ENCODE measurements at regions not wholly inside any gene's neighbourhood (a gene's known extent, or its start where the extent isn't known, plus 50 kb on each side); places are given as distances from the start of the nearest gene placed in this dataset.

DNA sequence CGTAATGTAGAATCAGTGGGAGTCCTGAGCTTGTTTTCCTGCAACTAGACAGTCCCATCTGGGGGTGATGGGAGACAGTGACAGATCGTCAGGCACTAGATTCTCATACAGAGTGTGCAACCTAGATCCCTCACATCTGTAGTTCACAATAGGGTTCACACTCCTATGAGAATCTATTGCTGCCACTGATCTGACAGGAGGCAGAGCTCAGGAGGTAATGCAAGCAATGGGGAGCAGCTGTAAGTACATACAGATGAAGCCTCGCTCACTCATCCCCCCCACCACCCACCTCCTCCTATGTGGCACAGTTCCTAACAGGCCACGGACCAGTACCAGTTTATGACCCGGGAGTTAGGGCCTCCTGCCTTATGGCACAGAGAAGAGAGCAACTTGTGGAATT, 116.2 kb upstream of the PIK3R1 start:
- Mint-ChIP-seq H3K9me3 (peaks cover 6% of the 10 kb centered on the region), H3K4me1 (ENCODE audit: low read depth) (no peaks in the 10 kb centered on the region)

GRCh38 chr5:68093455-68094159, 121.9 kb upstream of the PIK3R1 start:
- H3K27me3 Mint-ChIP-seq (ENCODE audit: low read depth): no peaks in the 10 kb centered on the region
- H3K9me3 Mint-ChIP-seq: peaks cover 4% of the 10 kb centered on the region
- no peak overlapping the region for H3K27ac Mint-ChIP-seq

More for the DNA sequence above, 116.2 kb upstream of the PIK3R1 start:
- Mint-ChIP-seq H3K4me3 (no peak overlapping the region), H3K36me3 (ENCODE audit: low read depth) (no peaks in the 10 kb centered on the region), H3K27ac (no peak overlapping the region), H3K27me3 (ENCODE audit: low read depth) (no peaks in the 10 kb centered on the region)
- DNase-seq (ENCODE audit: low spot score): no peak

DNA sequence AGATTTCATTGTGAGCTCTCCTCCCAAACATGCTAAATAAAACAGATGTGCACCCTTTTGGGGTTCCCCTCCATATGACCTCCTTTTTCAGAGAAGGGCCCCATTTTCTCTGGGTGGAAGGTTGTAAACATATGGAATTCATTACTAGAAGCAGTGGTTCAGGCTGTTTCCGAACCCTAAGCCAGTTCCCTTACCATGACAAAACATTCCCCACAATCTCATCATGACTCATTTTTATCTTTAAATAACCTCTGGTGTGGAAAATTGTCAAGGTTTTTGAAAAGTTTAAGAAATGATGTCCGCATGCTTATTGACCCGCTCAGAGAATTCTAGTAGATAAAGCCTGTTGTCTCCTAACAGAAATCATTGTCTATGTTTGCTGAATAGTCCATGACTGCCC, 127.3 kb upstream of the PIK3R1 start:
- no peak for DNase-seq (ENCODE audit: low spot score)
- no peaks in the 10 kb centered on the region for H3K4me1 Mint-ChIP-seq (ENCODE audit: low read depth)
- H3K4me3 Mint-ChIP-seq: no peak overlapping the region
- H3K36me3 Mint-ChIP-seq (ENCODE audit: low read depth): no peaks in the 10 kb centered on the region
- no peak overlapping the region for H3K27ac Mint-ChIP-seq
- H3K9me3 Mint-ChIP-seq: no peaks in the 10 kb centered on the region
- H3K27me3 Mint-ChIP-seq (ENCODE audit: low read depth): no peaks in the 10 kb centered on the region

More at GRCh38 chr5:68093455-68094159, 121.9 kb upstream of the PIK3R1 start:
- H3K36me3 Mint-ChIP-seq (ENCODE audit: low read depth): no peaks in the 10 kb centered on the region
- no peak for DNase-seq (ENCODE audit: low spot score)
- no peak overlapping the region for H3K4me3 Mint-ChIP-seq
- H3K4me1 Mint-ChIP-seq (ENCODE audit: low read depth): no peaks in the 10 kb centered on the region

- H3K9me3 Mint-ChIP-seq: no peaks in the 10 kb centered on the region
- no peaks in the 10 kb centered on the region for H3K4me1 Mint-ChIP-seq (ENCODE audit: low read depth)
- no peaks in the 10 kb centered on the region for H3K36me3 Mint-ChIP-seq (ENCODE audit: low read depth)
- no peaks in the 10 kb centered on the region for H3K27me3 Mint-ChIP-seq (ENCODE audit: low read depth)
- DNase-seq (ENCODE audit: low spot score): no peak
- no peak overlapping the region for H3K4me3 Mint-ChIP-seq
- no peak overlapping the region for H3K27ac Mint-ChIP-seq
Observed at GRCh38 chr5:68087866-68088265, 127.7 kb upstream of the PIK3R1 start.

DNA sequence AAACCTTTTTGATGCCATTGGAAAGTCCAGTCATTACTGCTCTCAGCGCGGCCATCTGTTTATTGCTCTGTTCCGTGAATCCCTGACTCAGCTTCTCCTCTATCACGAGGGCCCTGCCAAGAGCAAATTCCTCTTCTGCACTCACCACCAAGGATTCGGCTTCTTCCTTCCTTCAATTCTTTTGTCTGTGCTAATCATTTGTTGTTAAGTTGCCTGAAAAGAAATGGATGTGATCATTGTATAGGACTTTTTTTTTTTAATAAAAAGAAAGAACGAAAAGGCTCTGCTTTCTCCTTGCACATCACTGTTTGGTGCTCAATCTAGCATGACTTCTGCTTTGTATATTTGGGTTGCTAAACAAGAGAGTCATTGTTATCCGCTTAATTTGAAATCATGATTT, 128.7 kb upstream of the PIK3R1 start:
- no peaks in the 10 kb centered on the region for H3K27me3 Mint-ChIP-seq (ENCODE audit: low read depth)
- no peaks in the 10 kb centered on the region for H3K36me3 Mint-ChIP-seq (ENCODE audit: low read depth)
- no peaks in the 10 kb centered on the region for H3K9me3 Mint-ChIP-seq
- H3K4me3 Mint-ChIP-seq: no peak overlapping the region
- no peak for DNase-seq (ENCODE audit: low spot score)
- no peaks in the 10 kb centered on the region for H3K4me1 Mint-ChIP-seq (ENCODE audit: low read depth)
- H3K27ac Mint-ChIP-seq: no peak overlapping the region

DNA sequence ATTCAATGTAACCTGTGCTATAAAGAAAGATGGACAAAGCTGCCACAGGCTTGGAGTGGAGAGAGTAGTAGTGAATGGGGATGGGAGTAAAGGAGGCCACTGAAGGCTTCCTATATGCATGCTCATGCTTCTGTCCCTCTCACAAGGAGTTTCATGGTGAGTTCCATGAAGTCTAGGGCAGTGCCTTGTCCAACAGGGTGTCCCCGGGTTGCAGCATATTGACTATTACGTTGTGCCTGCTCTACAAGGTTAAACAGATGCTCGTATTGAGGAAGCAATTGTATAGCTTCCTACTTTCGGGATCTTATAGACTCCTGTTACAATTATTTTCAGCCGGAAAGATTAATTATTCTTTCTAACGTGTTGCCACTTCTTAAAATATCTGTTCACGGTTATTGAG, 129.1 kb upstream of the PIK3R1 start:
- no peaks in the 10 kb centered on the region for H3K4me1 Mint-ChIP-seq (ENCODE audit: low read depth)
- no peak overlapping the region for H3K27ac Mint-ChIP-seq
- no peaks in the 10 kb centered on the region for H3K9me3 Mint-ChIP-seq
- no peaks in the 10 kb centered on the region for H3K36me3 Mint-ChIP-seq (ENCODE audit: low read depth)
- H3K27me3 Mint-ChIP-seq (ENCODE audit: low read depth): no peaks in the 10 kb centered on the region
- no peak for DNase-seq (ENCODE audit: low spot score)
- H3K4me3 Mint-ChIP-seq: no peak overlapping the region

DNA sequence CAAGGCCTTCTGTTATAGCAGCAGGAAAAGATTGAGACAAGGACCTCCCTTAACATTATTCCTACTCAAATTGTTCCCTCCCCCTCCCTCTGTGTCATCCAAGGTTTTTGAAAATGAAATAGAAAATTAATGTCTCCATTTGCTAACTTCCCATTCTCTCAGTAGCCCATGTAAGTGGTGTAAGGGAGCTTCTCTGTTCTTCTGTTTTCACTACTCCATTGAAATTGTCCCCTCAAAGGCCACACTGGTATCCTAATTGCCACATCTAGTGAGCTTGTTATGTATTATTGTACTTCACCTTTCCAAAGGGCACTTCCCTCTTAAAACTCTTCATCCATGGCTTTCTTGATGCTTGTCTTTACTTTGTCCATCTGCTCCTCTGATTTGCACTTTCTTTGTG, 131.2 kb upstream of the PIK3R1 start:
- Mint-ChIP-seq H3K4me1 (ENCODE audit: low read depth) (no peaks in the 10 kb centered on the region), H3K4me3 (no peak overlapping the region), H3K27me3 (ENCODE audit: low read depth) (peaks cover 3% of the 10 kb centered on the region), H3K36me3 (ENCODE audit: low read depth) (no peaks in the 10 kb centered on the region), H3K27ac (no peak overlapping the region), H3K9me3 (no peaks in the 10 kb centered on the region)
- DNase-seq (ENCODE audit: low spot score): no peak

DNA sequence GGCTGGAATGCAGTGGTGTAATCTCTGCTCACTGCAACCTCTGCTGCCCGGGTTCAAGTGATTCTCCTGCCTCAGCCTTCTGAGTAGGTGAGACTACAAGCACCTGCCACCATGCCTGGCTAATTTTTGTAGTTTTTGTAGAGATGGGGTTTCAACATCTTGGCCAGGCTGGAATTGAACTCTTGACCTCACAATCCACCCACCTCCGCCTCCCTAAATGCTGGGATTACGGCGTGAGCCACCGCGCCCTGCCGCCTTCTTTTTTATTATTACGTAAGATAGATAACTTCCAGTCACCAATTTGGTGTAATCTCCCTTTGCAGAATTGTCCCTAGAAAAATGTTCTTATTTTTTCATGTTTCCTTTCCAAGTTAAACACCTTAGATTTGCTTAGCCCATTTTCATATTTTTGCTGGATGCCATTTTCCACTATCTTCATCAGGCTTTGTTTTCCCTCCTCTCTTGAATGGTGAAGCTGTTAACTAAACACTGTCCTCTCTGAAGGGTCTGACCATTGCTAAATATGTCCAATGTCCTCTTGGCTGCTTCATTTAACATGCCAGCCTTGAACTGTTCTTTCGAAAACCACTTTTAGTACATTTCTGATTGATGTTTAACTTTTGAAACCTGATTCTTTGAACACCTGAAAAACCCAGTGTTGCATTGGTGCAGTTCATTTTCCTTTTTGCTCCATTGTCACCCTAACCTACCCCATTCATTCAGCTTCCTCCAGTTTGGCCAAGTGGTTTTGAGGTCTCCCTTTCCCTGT, 135.1 kb upstream of the PIK3R1 start:
- Mint-ChIP-seq H3K27ac (no peak overlapping the region), H3K9me3 (no peaks in the 10 kb centered on the region), H3K4me3 (no peak overlapping the region), H3K36me3 (ENCODE audit: low read depth) (no peaks in the 10 kb centered on the region), H3K27me3 (ENCODE audit: low read depth) (peaks cover 3% of the 10 kb centered on the region), H3K4me1 (ENCODE audit: low read depth) (no peaks in the 10 kb centered on the region)
- DNase-seq (ENCODE audit: low spot score): no peak

GRCh38 chr5:68077349-68077894, 138.1 kb upstream of the PIK3R1 start:
- peaks cover 3% of the 10 kb centered on the region for H3K27me3 Mint-ChIP-seq (ENCODE audit: low read depth)
- H3K36me3 Mint-ChIP-seq (ENCODE audit: low read depth): no peaks in the 10 kb centered on the region
- H3K4me1 Mint-ChIP-seq (ENCODE audit: low read depth): no peaks in the 10 kb centered on the region
- DNase-seq (ENCODE audit: low spot score): no peak
- H3K4me3 Mint-ChIP-seq: no peak overlapping the region
- no peak overlapping the region for H3K27ac Mint-ChIP-seq
- H3K9me3 Mint-ChIP-seq: no peaks in the 10 kb centered on the region

- H3K4me3 Mint-ChIP-seq: no peak overlapping the region
- H3K36me3 Mint-ChIP-seq (ENCODE audit: low read depth): no peaks in the 10 kb centered on the region
- H3K27me3 Mint-ChIP-seq (ENCODE audit: low read depth): peaks cover under 1% of the 10 kb centered on the region
- no peak for DNase-seq (ENCODE audit: low spot score)
- no peak overlapping the region for H3K27ac Mint-ChIP-seq
- no peaks in the 10 kb centered on the region for H3K4me1 Mint-ChIP-seq (ENCODE audit: low read depth)
- no peaks in the 10 kb centered on the region for H3K9me3 Mint-ChIP-seq
Observed at GRCh38 chr5:68074633-68075032, 140.9 kb upstream of the PIK3R1 start.

DNA sequence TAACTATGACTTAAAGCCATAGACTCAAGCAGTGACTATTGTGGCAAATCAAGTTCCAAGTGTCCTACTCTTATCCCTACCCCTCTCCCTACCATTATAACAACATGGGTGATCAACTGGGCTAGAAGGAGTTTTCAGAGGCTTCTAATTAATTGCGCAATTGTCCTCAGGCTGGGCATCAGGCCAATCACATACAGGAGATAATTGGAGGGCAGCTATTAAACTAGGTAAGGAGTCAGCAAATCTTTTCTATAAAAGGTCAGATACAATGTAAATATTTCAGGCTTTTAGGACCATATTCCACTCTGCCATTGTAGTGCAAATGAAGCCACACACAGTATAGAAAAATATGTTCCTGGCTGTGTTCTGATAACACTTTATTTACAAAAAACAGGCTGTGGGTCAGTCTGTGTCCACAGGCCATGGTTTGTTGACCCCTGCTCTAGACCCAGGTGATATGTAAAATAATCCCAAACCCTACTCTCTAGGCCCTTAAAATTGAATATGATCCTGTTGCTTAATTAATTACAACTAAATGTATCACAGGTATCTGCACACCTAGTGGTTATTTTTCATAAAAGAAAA, 141.4 kb upstream of the PIK3R1 start:
- H3K9me3 Mint-ChIP-seq: no peaks in the 10 kb centered on the region
- H3K4me3 Mint-ChIP-seq: no peak overlapping the region
- no peaks in the 10 kb centered on the region for H3K27me3 Mint-ChIP-seq (ENCODE audit: low read depth)
- DNase-seq (ENCODE audit: low spot score): no peak
- no peaks in the 10 kb centered on the region for H3K4me1 Mint-ChIP-seq (ENCODE audit: low read depth)
- H3K27ac Mint-ChIP-seq: no peak overlapping the region
- no peaks in the 10 kb centered on the region for H3K36me3 Mint-ChIP-seq (ENCODE audit: low read depth)

GRCh38 chr5:68071736-68072135, 143.8 kb upstream of the PIK3R1 start:
- H3K4me1 Mint-ChIP-seq (ENCODE audit: low read depth): no peaks in the 10 kb centered on the region

DNA sequence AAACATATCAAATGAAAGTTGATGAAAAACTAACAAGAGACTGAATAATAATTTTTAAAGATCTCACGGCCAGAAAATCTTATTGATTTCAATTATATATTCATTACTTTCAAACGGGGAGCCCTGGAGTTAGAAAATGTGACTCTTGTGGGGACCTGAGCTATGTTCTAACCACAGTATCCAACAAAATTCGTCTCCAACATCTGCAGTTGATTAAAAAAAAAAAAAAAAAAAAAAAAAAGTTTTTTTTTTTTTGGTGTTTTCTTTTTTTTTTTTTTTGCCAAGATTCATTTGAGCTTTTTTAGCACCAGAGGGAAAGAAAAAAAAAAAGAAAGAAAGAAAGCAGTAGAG, 144.3 kb upstream of the PIK3R1 start:
- Mint-ChIP-seq H3K27me3 (ENCODE audit: low read depth) (no peaks in the 10 kb centered on the region), H3K9me3 (peaks cover under 1% of the 10 kb centered on the region)

More at GRCh38 chr5:68071736-68072135, 143.8 kb upstream of the PIK3R1 start:
- no peaks in the 10 kb centered on the region for H3K27me3 Mint-ChIP-seq (ENCODE audit: low read depth)
- H3K9me3 Mint-ChIP-seq: no peaks in the 10 kb centered on the region
- no peak overlapping the region for H3K4me3 Mint-ChIP-seq
- no peak overlapping the region for H3K27ac Mint-ChIP-seq
- no peak for DNase-seq (ENCODE audit: low spot score)
- no peaks in the 10 kb centered on the region for H3K36me3 Mint-ChIP-seq (ENCODE audit: low read depth)

DNA sequence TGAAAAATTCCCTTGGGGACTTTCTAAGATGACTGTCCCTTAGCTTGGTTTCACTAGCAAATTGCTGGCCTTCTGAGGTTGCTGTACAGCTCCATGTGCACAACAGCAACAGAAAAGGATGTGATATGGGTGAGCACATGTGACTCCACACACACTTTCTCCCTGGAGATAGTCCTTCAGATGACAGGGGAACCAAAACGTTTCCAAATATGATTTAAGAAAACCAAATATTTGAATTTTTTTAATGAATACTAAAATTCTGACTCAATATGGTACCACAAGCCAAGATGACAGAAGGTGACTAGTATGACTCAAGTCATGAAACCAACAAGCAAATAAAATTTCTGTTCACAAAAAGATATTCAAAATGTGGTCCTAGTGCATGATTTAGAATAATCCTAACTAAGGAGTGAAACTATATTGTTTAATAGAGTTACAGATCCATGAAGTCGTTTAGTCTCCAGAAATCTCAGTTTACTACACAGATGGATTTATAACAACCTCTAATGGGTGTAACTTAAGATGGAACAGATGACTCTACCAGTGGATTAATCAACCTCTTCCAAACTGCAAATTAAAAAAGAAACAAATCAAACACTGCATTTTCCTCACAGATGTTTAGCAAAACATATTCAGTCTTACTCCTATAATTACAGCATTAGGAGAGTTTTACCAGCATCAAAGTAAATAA, 144.8 kb upstream of the PIK3R1 start:
- no peaks in the 10 kb centered on the region for H3K4me1 Mint-ChIP-seq (ENCODE audit: low read depth)
- H3K36me3 Mint-ChIP-seq (ENCODE audit: low read depth): no peaks in the 10 kb centered on the region
- no peak overlapping the region for H3K27ac Mint-ChIP-seq
- H3K27me3 Mint-ChIP-seq (ENCODE audit: low read depth): no peaks in the 10 kb centered on the region
- DNase-seq (ENCODE audit: low spot score): no peak
- H3K9me3 Mint-ChIP-seq: peaks cover 4% of the 10 kb centered on the region
- no peak overlapping the region for H3K4me3 Mint-ChIP-seq

More for the DNA sequence above, 144.3 kb upstream of the PIK3R1 start:
- Mint-ChIP-seq H3K36me3 (ENCODE audit: low read depth) (no peaks in the 10 kb centered on the region), H3K4me3 (no peak overlapping the region), H3K27ac (no peak overlapping the region), H3K4me1 (ENCODE audit: low read depth) (no peaks in the 10 kb centered on the region)
- no peak for DNase-seq (ENCODE audit: low spot score)

Data from T-helper 2 cell treated with Interferon-gamma antibody and Interleukin-4, amounts not matched to agents 5 μg/mL and 100 μg/mL, for 36 hours (primary cell).